ENCODE measurements at regions not wholly inside any gene's neighbourhood (a gene's known extent, or its start where the extent isn't known, plus 50 kb on each side); places are given as distances from the start of the nearest gene placed in this dataset.
A peak's percentile ranks its signal among the peaks of the same experiment; 100 is the strongest.

DNA sequence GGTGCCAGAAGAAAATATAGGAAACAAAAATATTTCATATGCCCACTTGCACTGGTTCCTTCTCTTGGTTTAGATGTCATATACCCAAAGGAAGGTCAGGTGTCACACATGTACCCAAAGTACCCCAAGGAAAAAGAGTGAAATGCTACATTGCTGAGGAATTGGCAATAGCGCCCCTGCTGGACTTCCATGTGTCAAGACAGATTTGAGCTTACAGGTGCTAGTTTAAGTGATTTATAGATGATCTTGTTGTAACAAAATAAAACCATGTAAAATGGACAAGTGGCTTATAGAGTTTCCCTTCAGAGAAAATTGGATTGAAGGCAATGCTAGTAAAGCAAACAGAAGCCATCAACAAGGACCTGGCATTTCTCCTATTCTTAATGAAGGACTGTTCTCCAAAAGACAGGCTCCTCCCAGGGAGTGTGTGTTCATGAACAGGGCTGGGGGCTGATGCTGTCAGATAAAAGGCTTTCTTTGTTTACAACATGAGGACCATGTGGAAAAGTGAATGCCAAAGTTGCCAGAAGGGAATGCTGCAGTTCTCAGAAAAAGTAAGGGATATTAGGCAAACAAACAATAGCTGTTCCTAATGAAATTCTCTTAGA, 64.3 kb upstream of the PAK5 start:
- TF ChIP-seq, protein P1, sequence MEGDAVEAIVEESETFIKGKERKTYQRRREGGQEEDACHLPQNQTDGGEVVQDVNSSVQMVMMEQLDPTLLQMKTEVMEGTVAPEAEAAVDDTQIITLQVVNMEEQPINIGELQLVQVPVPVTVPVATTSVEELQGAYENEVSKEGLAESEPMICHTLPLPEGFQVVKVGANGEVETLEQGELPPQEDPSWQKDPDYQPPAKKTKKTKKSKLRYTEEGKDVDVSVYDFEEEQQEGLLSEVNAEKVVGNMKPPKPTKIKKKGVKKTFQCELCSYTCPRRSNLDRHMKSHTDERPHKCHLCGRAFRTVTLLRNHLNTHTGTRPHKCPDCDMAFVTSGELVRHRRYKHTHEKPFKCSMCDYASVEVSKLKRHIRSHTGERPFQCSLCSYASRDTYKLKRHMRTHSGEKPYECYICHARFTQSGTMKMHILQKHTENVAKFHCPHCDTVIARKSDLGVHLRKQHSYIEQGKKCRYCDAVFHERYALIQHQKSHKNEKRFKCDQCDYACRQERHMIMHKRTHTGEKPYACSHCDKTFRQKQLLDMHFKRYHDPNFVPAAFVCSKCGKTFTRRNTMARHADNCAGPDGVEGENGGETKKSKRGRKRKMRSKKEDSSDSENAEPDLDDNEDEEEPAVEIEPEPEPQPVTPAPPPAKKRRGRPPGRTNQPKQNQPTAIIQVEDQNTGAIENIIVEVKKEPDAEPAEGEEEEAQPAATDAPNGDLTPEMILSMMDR (conservative IDR thresholded peaks at IDR 0.05) = peak; percentile 79
- no peak for TF ChIP-seq ZFX (IDR thresholded peaks at IDR 0.05)
